ENCODE measurements at regions not wholly inside any gene's neighbourhood (a gene's known extent, or its start where the extent isn't known, plus 50 kb on each side); places are given as distances from the start of the nearest gene placed in this dataset.

GRCh38 chr2:176935543-176936102 lies 277.0 kb upstream of the HNRNPA3 start:
- TF ChIP-seq CTCF (IDR thresholded peaks at IDR 0.05; ENCODE audit: poor library complexity) = no peak
- no peak for TF ChIP-seq EZH2phosphoT487 (IDR thresholded peaks at IDR 0.05; ENCODE audit: low read depth, severe bottlenecking, unreplicated experiment)
